Tibial nerve (tissue), 4 donors: ENCODE measurements at regions not wholly inside any gene's neighbourhood (a gene's known extent, or its start where the extent isn't known, plus 50 kb on each side); places are given as distances from the start of the nearest gene placed in this dataset.

Experiments used
- DNase-seq, 2 donors: peaks; one replicate each; pipeline ENCODE4 v3.0.0-alpha.2; 2019; ENCODE audit warnings: low spot score in 2 of 2
- H3K27ac ChIP-seq, 4 donors: fragments of 200-600 bp; sonication (generic) in 3 of 4; one replicate each; pipeline ENCODE4 v1.5.1; 2017 to 2019; ENCODE audit warnings: mild to moderate bottlenecking in 1 of 4
- H3K27me3 ChIP-seq, 2 donors: fragments of 200-600 bp; sonication (generic) in 1 of 2; one replicate each; pipeline versions ENCODE4 v1.5.1 to v1.6.0; 2017 to 2019
- H3K36me3 ChIP-seq, 3 donors: fragments of 200-600 bp; sonication (generic); one replicate each; pipeline ENCODE4 v1.5.1; 2018 to 2019
- H3K4me1 ChIP-seq, 4 donors: fragments of 200-600 bp; sonication (generic) in 3 of 4; one replicate each; pipeline ENCODE4 v1.5.1; 2017 to 2019
- H3K4me3 ChIP-seq, 4 donors: fragments of 200-600 bp; sonication (generic) in 3 of 4; one replicate each; pipeline ENCODE4 v1.5.1; 2017 to 2019; ENCODE audit warnings: mild to moderate bottlenecking in 1 of 4, moderate library complexity in 1 of 4
- H3K9me3 ChIP-seq, 4 donors: fragments of 200-600 bp; sonication (generic) in 3 of 4; one replicate each; pipeline ENCODE4 v1.5.1; 2017 to 2019
- CTCF ChIP-seq, 5 experiments: fragments of 200-600 bp in 3 of 5; fragments of 450-650 bp in 2 of 5; sonication (generic) in 3 of 5; IDR thresholded peaks; one replicate each; pipeline ENCODE4 v1.5.1; 2016 to 2019; ENCODE audit warnings: antibody characterized with exemption in 5 of 5, mild to moderate bottlenecking in 3 of 5, moderate library complexity in 2 of 5
- EP300 ChIP-seq, 2 donors: sonication (generic); formaldehyde crosslinking; IDR thresholded peaks; one replicate each; pipeline ENCODE4 v1.6.1; 2017; ENCODE audit warnings: antibody characterized with exemption in 2 of 2, mild to moderate bottlenecking in 1 of 2
- POLR2A ChIP-seq, 2 donors: fragments of 450-650 bp; IDR thresholded peaks; one replicate each; pipeline ENCODE4 v1.6.1; 2017; ENCODE audit warnings: antibody characterized with exemption in 2 of 2, mild to moderate bottlenecking in 2 of 2, moderate library complexity in 2 of 2
- WGBS, 2 donors: methylation state at CpG; one replicate each; pipeline ENCODE4 v1.1.5; 2018; 5-methylcytosine and 5-hydroxymethylcytosine counted together

GRCh38 chr6:56382416-56382940 lies 135.1 kb upstream of the COL21A1 start:
- Histone ChIP-seq H3K27ac (no peak overlapping the region), H3K27me3 (no peaks in the 10 kb centered on the region), H3K36me3 (no peaks in the 10 kb centered on the region), H3K9me3 (no peaks in the 10 kb centered on the region), H3K4me3 (no peak overlapping the region), H3K4me1 (peaks cover 0 to 24% (median 0%) of the 10 kb centered on the region in 4 donors)
- DNase-seq: no peak
- TF ChIP-seq POLR2A (IDR thresholded peaks at IDR 0.05) (no peak), CTCF (IDR thresholded peaks at IDR 0.05) (no peak)

DNA sequence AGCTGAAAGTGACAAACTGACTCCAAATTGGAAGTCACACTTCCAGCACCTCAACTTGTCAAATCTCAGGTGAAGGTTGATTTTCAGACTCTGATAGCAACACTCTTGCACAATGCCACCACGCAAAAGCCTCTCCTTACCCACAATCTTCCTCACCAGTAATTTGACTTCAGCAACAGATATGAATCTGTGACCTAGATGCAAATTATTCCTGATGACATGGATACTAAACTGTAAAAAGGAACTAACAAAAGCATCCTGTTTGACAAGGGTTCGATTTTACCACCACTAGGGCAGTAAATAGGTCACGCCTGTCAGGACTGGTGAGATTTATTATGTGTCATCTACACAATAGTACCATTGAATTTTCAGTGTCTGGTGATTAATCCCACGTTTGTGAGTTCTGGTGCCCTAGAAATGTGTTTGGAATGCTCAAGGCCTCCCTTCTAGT lies 134.4 kb upstream of the COL21A1 start:
- H3K27ac ChIP-seq: no peak overlapping the region
- no peaks in the 10 kb centered on the region for H3K27me3 ChIP-seq
- H3K36me3 ChIP-seq: no peaks in the 10 kb centered on the region
- 41 to 50% methylated on average over 4 of the region's 4 CpGs for WGBS, 2 donors
- no peak overlapping the region for H3K4me3 ChIP-seq
- no peaks in the 10 kb centered on the region for H3K9me3 ChIP-seq
- TF ChIP-seq EP300 (IDR thresholded peaks at IDR 0.05) (no peak), POLR2A (IDR thresholded peaks at IDR 0.05) (no peak), CTCF (IDR thresholded peaks at IDR 0.05) (no peak)
- peaks cover 0 to 22% (median 0%) of the 10 kb centered on the region in 4 donors for H3K4me1 ChIP-seq
- DNase-seq: no peak

GRCh38 chr6:56380476-56380875 lies 133.1 kb upstream of the COL21A1 start:
- H3K9me3 ChIP-seq: no peaks in the 10 kb centered on the region
- TF ChIP-seq POLR2A (IDR thresholded peaks at IDR 0.05) (no peak), EP300 (IDR thresholded peaks at IDR 0.05) (no peak), CTCF (IDR thresholded peaks at IDR 0.05) (no peak)
- no peak for DNase-seq
- no peak overlapping the region for H3K27ac ChIP-seq
- no peak overlapping the region for H3K4me3 ChIP-seq
- H3K36me3 ChIP-seq: no peaks in the 10 kb centered on the region
- peaks cover 0 to 21% (median 0%) of the 10 kb centered on the region in 4 donors for H3K4me1 ChIP-seq
- H3K27me3 ChIP-seq: no peaks in the 10 kb centered on the region
- 55 to 58% methylated on average over 1 of the region's 1 CpG for WGBS, 2 donors

GRCh38 chr6:56378966-56379585 lies 131.7 kb upstream of the COL21A1 start:
- peaks cover 0 to 28% (median 0%) of the 10 kb centered on the region in 4 donors for H3K4me1 ChIP-seq
- no peak for DNase-seq
- TF ChIP-seq CTCF (IDR thresholded peaks at IDR 0.05): no peak
- no peak for TF ChIP-seq EP300 (IDR thresholded peaks at IDR 0.05)
- TF ChIP-seq POLR2A (IDR thresholded peaks at IDR 0.05): no peak
- no peaks in the 10 kb centered on the region for H3K9me3 ChIP-seq
- WGBS, 2 donors: 57 to 63% methylated on average over 7 of the region's 7 CpGs
- H3K36me3 ChIP-seq: no peaks in the 10 kb centered on the region
- no peaks in the 10 kb centered on the region for H3K27me3 ChIP-seq
- no peak overlapping the region for H3K4me3 ChIP-seq
- no peak overlapping the region for H3K27ac ChIP-seq

DNA sequence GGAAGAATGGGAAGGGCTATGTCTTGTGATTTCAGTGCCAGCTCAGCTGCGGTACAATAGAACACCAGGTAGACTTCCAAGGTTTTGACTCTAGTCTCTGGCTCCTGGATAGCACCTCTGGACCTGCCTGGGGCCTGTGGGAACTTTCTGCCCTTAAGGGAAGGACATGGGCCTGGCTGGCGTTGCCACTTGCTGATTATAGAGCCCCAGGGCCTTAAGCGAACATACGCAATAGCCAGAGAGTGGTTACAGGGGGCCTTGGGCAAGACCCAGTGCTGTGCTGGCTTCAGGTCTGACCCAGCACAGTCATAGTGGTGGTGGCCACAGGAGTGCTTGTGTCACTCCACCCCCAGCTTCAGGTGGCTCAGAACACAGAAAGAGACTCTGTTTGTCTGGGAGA lies 131.1 kb upstream of the COL21A1 start:
- 91 to 95% methylated on average over 3 to 4 of the region's 4 CpGs for WGBS, 2 donors

More for the DNA sequence above, 131.1 kb upstream of the COL21A1 start:
- TF ChIP-seq POLR2A (IDR thresholded peaks at IDR 0.05) (no peak), CTCF (IDR thresholded peaks at IDR 0.05) (no peak), EP300 (IDR thresholded peaks at IDR 0.05) (no peak)
- H3K4me3 ChIP-seq: no peak overlapping the region
- no peaks in the 10 kb centered on the region for H3K9me3 ChIP-seq
- peaks cover 0 to 28% (median 0%) of the 10 kb centered on the region in 4 donors for H3K4me1 ChIP-seq
- DNase-seq: no peak
- H3K27ac ChIP-seq: no peak overlapping the region
- no peaks in the 10 kb centered on the region for H3K27me3 ChIP-seq
- H3K36me3 ChIP-seq: no peaks in the 10 kb centered on the region
